Fibroblast of mammary gland (primary cell): ENCODE measurements at regions not wholly inside any gene's neighbourhood (a gene's known extent, or its start where the extent isn't known, plus 50 kb on each side); places are given as distances from the start of the nearest gene placed in this dataset.
A peak's percentile ranks its signal among the peaks of the same experiment; 100 is the strongest.

Source experiments
- DNase-seq: peaks from one replicate; pipeline ENCODE4 v3.0.0-alpha.2; 2010; ENCODE audit warnings: low read depth
- H3K4me3 ChIP-seq: 2 replicates; pipeline ENCODE4 v1.5.1; 2011; ENCODE audit warnings: low read depth, mild to moderate bottlenecking, low read length, moderate library complexity; ENCODE audit not compliant: control insufficient read depth
- TF ChIP-seq, protein P1 (sequence below): conservative IDR thresholded peaks from 2 replicates; pipeline ENCODE4 v1.5.1; 2011; ENCODE audit warnings: low read depth, low read length, inconsistent platforms; ENCODE audit not compliant: control insufficient read depth, insufficient read depth

DNA sequence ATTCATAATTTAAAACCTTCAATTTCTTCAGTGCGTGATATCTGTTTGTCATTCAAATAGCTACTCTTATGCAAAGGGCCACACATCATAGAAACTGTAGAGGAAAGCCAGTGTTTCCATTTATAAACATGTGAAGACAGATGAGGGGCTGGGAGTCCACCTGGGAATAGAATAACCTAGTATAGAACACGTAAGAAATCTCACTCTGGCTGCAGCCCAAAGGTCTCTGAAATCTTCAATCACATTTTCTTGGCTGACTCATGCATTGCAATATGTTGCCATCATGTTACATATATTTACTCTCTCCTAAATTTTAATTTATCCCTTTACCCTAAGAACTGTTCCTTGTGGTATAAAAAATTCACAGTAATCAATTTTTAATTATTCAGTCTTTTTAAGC lies 123.2 kb downstream of the ELOVL4 start:
- TF ChIP-seq, protein P1, sequence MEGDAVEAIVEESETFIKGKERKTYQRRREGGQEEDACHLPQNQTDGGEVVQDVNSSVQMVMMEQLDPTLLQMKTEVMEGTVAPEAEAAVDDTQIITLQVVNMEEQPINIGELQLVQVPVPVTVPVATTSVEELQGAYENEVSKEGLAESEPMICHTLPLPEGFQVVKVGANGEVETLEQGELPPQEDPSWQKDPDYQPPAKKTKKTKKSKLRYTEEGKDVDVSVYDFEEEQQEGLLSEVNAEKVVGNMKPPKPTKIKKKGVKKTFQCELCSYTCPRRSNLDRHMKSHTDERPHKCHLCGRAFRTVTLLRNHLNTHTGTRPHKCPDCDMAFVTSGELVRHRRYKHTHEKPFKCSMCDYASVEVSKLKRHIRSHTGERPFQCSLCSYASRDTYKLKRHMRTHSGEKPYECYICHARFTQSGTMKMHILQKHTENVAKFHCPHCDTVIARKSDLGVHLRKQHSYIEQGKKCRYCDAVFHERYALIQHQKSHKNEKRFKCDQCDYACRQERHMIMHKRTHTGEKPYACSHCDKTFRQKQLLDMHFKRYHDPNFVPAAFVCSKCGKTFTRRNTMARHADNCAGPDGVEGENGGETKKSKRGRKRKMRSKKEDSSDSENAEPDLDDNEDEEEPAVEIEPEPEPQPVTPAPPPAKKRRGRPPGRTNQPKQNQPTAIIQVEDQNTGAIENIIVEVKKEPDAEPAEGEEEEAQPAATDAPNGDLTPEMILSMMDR, result no peak

GRCh38 chr6:79821859-79822258 lies 125.5 kb downstream of the ELOVL4 start:
- peak; percentile 17 for DNase-seq
- H3K4me3 ChIP-seq, result no peak overlapping the region
- TF ChIP-seq, protein P1, result no peak

More for the DNA sequence above, 123.2 kb downstream of the ELOVL4 start:
- H3K4me3 ChIP-seq, result no peak overlapping the region
- peak; percentile 32 for DNase-seq

DNA sequence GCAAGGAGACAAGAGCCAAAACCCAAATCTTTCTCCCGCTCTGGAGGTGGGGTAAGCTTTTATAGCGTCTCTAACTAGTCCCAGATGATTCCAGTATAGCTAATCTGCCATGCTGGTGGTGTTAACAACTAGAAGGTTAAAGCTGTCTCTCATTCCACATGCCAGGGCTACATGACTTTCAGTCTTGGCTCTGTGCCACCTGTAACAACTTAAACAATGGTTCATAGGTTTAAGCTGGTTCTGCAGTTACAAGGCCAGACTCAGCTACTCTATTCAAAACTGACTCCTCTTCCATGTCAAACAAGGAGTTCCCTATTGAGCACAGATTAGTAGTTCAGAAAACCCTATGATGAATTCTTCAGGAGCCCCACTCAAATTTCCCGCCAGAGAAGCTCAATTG lies 128.9 kb downstream of the ELOVL4 start:
- H3K4me3 ChIP-seq, result no peak overlapping the region
- no peak for DNase-seq
- TF ChIP-seq, protein P1, result no peak

- TF ChIP-seq, protein P1, result no peak
- no peak overlapping the region for H3K4me3 ChIP-seq
- no peak for DNase-seq
Observed at GRCh38 chr6:79814940-79815339, 132.4 kb downstream of the ELOVL4 start.

- no peak overlapping the region for H3K4me3 ChIP-seq
- TF ChIP-seq, protein P1, result peak; percentile 88
- DNase-seq, result peak; percentile 69
Observed at GRCh38 chr6:79813854-79814709, 133.3 kb downstream of the ELOVL4 start.

- TF ChIP-seq, protein P1, result no peak
Observed at GRCh38 chr6:79813143-79813850, 134.1 kb downstream of the ELOVL4 start.

More at GRCh38 chr6:79813143-79813850, 134.1 kb downstream of the ELOVL4 start:
- peak; percentile 4 for DNase-seq
- H3K4me3 ChIP-seq, result no peak overlapping the region
